DND-41 (cell line): ENCODE measurements at regions not wholly inside any gene's neighbourhood (a gene's known extent, or its start where the extent isn't known, plus 50 kb on each side); places are given as distances from the start of the nearest gene placed in this dataset.

Experiments used
- CTCF ChIP-seq: IDR thresholded peaks from 2 replicates; pipeline ENCODE4 v1.5.1; 2012; ENCODE audit warnings: borderline replicate concordance, low read length, moderate library complexity, mild to moderate bottlenecking; ENCODE audit not compliant: poor library complexity, severe bottlenecking; ENCODE audit errors: extremely low read depth
- EZH2 ChIP-seq: IDR thresholded peaks from 3 replicates; pipeline ENCODE4 v1.6.1; 2012; ENCODE audit warnings: borderline replicate concordance, low read depth, mild to moderate bottlenecking, moderate library complexity, low read length, inconsistent platforms; ENCODE audit not compliant: severe bottlenecking

GRCh38 chr6:4486568-4487315 lies 289.5 kb upstream of the CDYL start:
- TF ChIP-seq CTCF: no peak
- no peak for TF ChIP-seq EZH2
